NCI-H524 (cell line): ENCODE measurements at regions not wholly inside any gene's neighbourhood (a gene's known extent, or its start where the extent isn't known, plus 50 kb on each side); places are given as distances from the start of the nearest gene placed in this dataset.
A peak's percentile ranks its signal among the peaks of the same experiment; 100 is the strongest.

Experiments
- DNase-seq, 2 experiments: peaks; one replicate each; lab custom pipeline; 2025; lab: John Stamatoyannopoulos, UW

DNA sequence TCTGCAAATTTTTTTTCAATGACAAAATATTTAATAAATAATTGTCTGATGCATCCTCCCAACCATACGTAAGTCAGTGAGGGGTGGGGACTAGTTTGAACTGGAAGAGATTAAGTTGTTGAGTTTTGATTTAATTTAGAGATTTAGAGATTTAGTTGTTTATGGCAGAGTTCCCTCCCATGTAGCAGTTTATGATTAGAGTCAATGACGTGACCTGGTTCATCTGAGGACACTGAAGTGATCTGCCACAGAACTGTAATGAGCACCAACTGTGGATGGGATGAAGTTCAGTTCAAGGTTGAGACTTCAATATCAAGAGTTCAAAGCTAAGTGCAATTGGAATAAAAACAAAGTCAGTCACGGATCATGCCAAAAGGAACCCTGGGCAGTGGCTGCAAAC, 609.3 kb downstream of the NOVA1 start:
- no peak for DNase-seq

- peak in 1 of 2 experiments; percentile 11 for DNase-seq
These were observed 642.1 kb downstream of the NOVA1 start for GRCh38 chr14:25955772-25956171.

DNA sequence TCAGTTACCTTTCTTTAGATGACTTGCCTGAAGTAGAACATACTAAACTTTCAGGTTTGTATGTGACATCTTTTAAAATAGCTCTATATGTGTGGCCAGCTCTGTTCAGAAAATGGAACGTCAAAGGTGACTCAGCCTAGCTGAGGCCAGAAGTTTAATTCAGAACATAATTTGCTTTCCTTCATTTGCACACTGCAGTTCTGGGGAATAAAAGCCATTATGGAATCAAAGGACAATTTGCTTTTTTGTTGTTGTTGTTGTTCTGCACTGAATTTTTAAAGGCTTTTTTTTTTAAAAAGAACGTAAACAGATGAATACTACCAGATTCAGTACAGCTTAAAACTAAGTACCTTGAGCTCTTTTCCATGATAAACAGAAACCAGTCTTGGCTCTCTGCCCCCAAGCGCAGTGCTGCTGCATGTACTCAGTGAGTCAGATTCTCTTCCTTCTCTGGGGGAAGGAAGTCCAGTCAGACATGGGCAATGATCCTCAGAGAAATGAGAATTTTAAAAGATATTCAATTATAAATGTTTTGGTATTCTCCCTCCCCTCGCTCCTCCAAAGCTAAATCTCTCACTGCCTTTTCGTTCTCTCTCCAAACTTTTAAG, 644.2 kb downstream of the NOVA1 start:
- no peak for DNase-seq

- DNase-seq, result no peak
These were observed 652.1 kb downstream of the NOVA1 start for GRCh38 chr14:25945746-25946145.

- DNase-seq, result no peak
These were observed 653.8 kb downstream of the NOVA1 start for GRCh38 chr14:25944020-25944419.

GRCh38 chr14:25943329-25943728, 654.5 kb downstream of the NOVA1 start:
- DNase-seq, result no peak

DNA sequence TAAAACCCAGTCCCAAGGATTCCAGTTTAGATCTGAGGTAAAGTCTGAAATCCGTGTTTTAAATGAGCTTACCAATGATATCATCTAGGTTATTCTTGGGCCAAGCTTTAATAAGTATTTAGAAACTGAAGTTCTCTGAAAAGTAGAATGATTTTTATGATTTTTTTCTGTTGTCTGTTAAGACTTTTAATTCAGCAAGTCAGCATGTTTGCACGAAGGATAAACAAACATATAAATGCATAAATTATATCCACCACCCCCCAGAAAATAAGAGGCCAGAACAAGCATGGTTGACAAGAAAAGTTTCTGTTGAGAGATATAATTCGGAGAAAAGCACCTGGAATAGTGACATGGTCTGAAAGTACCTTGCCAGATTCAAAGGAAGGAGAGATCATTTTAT, 655.7 kb downstream of the NOVA1 start:
- no peak for DNase-seq

- DNase-seq, result no peak
These were observed 664.1 kb downstream of the NOVA1 start for GRCh38 chr14:25933731-25934130.

- peak; percentile 85 to 94 for DNase-seq
These were observed 667.8 kb downstream of the NOVA1 start for GRCh38 chr14:25929881-25930615.

- DNase-seq, result no peak
These were observed 686.0 kb downstream of the NOVA1 start for GRCh38 chr14:25911831-25912230.

DNA sequence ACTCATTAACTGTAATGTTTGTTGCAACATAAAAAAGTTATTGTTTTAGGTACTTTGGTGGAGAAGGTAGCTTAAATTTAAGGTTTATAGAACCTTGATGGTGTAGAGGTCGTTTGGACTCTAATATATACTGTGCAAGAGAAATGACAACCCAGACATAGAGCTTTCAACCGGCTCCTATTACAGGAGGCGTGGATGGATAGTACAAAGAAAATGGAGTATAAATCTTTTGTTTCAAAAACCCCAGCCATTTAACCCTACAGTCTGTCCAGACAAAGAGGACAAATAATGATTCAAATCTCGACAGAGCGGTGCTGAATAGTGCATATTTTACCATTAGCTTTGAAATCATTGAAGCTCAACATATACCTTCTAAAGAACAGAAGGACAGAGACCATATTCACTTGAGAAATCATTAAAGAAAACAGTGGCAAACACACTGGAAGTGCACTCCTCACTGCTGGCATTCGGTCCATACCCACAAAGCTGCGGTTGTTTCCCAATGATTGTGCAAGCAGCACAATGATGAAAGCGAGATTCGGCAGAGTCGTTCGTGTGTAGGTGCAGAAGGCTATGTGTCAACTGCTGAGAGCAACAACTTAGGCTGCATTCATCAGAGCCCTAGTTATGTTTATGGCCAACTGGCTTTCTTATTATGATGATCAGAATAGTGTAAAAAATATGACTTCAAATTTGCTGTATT, 688.6 kb downstream of the NOVA1 start:
- no peak for DNase-seq

DNA sequence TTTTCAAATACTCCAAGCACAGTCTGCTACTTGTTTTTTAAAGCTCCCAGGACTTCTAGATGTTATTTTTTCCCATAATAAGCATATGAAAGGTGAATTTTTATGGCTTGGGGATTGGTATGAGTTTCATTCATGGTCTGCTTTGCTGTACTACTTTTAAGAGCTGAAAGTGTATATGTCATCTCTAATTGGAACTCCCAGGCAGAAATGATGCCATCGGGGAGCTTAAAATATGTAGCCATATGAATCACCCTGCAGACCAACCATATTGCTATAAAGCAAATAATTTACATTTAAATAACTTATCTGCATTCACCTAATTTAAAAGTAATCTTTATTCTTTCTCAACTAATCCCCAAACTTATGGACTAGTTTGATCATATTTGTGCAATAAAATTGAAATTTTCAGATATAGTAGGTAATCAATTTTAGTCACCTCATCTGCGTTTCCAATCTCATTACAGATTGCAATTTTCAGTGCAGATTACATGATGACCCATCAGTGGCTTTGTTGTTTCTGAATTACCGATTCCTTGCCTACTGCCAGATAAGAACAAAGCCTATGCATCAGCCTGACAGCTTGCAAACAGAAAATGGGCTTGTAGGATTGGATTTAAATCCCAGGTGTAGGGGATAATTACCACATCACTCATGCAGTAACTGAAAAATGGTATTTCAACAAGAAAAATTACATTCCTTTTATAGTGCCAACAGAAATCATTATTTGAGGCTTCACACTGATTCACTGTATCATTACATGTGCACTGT, 689.4 kb downstream of the NOVA1 start:
- DNase-seq, result no peak

GRCh38 chr14:25904446-25904845, 693.4 kb downstream of the NOVA1 start:
- no peak for DNase-seq

- no peak for DNase-seq
These were observed 698.6 kb downstream of the NOVA1 start for GRCh38 chr14:25899197-25899596.

- no peak for DNase-seq
These were observed 701.1 kb downstream of the NOVA1 start for GRCh38 chr14:25896777-25897176.

DNA sequence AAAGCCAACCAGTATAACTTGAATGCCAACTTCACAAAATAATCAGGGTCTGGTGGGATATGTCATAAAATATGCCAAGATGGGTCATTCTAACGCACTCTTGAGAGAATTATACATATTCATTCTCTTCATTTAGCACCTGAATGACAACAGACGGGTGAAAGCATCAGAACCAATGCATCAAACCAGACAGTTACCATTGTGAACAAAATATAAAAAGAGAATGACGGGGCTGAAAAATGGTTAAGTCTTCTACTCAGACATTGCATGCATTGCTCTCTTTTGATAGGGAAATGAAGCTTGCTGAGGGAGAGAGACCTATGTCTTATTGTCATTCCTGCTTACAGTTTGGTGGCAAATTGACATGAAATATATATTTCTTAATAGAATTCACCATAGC, 702.1 kb downstream of the NOVA1 start:
- no peak for DNase-seq

GRCh38 chr14:25887251-25887878, 710.5 kb downstream of the NOVA1 start:
- no peak for DNase-seq

DNA sequence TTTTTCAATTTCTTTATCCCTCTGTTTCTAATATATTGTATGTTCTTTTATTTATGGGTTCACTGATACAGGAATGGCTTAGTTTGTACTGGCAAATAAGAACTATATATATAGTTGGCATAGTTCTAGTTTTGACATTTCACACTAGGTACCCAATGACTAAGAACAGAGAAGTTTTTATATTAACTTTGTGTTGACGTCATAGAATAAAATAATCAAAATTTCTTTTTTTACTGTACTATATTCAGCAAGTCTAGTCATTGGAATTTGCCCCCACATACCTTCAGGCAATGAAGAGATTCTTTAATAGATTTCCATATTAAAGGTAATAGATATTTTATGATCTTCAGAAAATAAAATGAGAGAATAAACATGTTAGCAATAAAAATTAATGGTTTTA, 713.2 kb downstream of the NOVA1 start:
- no peak for DNase-seq

- DNase-seq, result no peak
These were observed 714.9 kb downstream of the NOVA1 start for GRCh38 chr14:25882899-25883298.

GRCh38 chr14:25875475-25875874, 722.4 kb downstream of the NOVA1 start:
- no peak for DNase-seq

DNA sequence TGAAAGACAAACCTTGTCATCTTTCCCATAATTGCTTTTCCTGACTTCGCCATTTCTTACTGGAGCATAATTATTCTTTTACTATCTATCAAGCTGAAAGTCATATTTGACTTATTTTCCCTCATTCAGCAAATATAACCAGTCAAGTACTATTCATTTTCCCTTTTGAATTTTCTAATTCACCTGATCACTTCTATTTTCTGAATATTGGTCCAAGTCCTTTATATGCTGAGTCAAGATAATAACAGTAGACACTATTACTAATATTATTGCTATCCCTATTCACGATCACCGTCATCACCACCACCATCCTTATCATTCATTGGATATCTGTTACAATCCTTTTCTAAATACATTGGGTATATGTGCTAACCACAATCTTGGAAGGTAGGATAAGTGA, 728.0 kb downstream of the NOVA1 start:
- no peak for DNase-seq
